Testis (tissue), 2 donors: ENCODE measurements at regions not wholly inside any gene's neighbourhood (a gene's known extent, or its start where the extent isn't known, plus 50 kb on each side); places are given as distances from the start of the nearest gene placed in this dataset.
"Not testable (repeated sequence)": the region's sequence is repeated elsewhere in the genome, so short reads cannot be mapped to it uniquely, and the experiment has no call there.

Source experiments
- POLR2A ChIP-seq: fragments of 450-650 bp; IDR thresholded peaks from one replicate; pipeline ENCODE4 v1.6.1; 2017; ENCODE audit warnings: antibody characterized with exemption, mild to moderate bottlenecking, moderate library complexity
- TF ChIP-seq, protein P1 (sequence below), 3 experiments: fragments of 450-650 bp in 2 of 3; fragments of 200-600 bp in 1 of 3; sonication (generic) in 1 of 3; IDR thresholded peaks; one replicate each; pipeline ENCODE4 v1.5.1; 2016 to 2019; ENCODE audit warnings: antibody characterized with exemption in 3 of 3, mild to moderate bottlenecking in 2 of 3, moderate library complexity in 1 of 3

GRCh38 chr2:38482710-38483109 is 105.6 kb upstream of the ATL2 start:
- TF ChIP-seq POLR2A: not testable (repeated sequence)
- TF ChIP-seq, protein P1, sequence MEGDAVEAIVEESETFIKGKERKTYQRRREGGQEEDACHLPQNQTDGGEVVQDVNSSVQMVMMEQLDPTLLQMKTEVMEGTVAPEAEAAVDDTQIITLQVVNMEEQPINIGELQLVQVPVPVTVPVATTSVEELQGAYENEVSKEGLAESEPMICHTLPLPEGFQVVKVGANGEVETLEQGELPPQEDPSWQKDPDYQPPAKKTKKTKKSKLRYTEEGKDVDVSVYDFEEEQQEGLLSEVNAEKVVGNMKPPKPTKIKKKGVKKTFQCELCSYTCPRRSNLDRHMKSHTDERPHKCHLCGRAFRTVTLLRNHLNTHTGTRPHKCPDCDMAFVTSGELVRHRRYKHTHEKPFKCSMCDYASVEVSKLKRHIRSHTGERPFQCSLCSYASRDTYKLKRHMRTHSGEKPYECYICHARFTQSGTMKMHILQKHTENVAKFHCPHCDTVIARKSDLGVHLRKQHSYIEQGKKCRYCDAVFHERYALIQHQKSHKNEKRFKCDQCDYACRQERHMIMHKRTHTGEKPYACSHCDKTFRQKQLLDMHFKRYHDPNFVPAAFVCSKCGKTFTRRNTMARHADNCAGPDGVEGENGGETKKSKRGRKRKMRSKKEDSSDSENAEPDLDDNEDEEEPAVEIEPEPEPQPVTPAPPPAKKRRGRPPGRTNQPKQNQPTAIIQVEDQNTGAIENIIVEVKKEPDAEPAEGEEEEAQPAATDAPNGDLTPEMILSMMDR (IDR thresholded peaks at IDR 0.05): not testable (repeated sequence)
